SU-DHL-6 (cell line): ENCODE measurements at regions not wholly inside any gene's neighbourhood (a gene's known extent, or its start where the extent isn't known, plus 50 kb on each side); places are given as distances from the start of the nearest gene placed in this dataset.

Experiments
- CTCF ChIP-seq: fragments of 200-600 bp; sonication (generic); IDR thresholded peaks from one replicate; pipeline ENCODE4 v1.5.1; 2017; ENCODE audit warnings: antibody characterized with exemption, mild to moderate bottlenecking, low read length, moderate library complexity; ENCODE audit not compliant: insufficient read depth, poor library complexity, severe bottlenecking
- EZH2phosphoT487 ChIP-seq: fragments of 200-600 bp; sonication (generic), shearing (Covaris generic); conservative IDR thresholded peaks from 2 replicates; pipeline ENCODE4 v1.6.1; 2018; ENCODE audit warnings: mild to moderate bottlenecking, antibody characterized with exemption, low read length, moderate library complexity, mixed read lengths

- TF ChIP-seq CTCF (no peak), EZH2phosphoT487 (no peak)
Measured at GRCh38 chr2:64317707-64318475, 136.1 kb upstream of the LGALSL start.
